ENCODE measurements at regions not wholly inside any gene's neighbourhood (a gene's known extent, or its start where the extent isn't known, plus 50 kb on each side); places are given as distances from the start of the nearest gene placed in this dataset.

- TF ChIP-seq KAT2A (conservative IDR thresholded peaks at IDR 0.05; ENCODE audit: control insufficient read depth, low read depth, low read length) (no peak), RBBP5 (conservative IDR thresholded peaks at IDR 0.05) (no peak), BACH1 (IDR thresholded peaks at IDR 0.05; ENCODE audit: borderline replicate concordance) (no peak), CTCF (IDR thresholded peaks at IDR 0.05 in 2 of 3, conservative IDR thresholded peaks at IDR 0.05 in 1 of 3; ENCODE audit: control insufficient read depth in 2 of 3, extremely low read depth in 1 of 3, insufficient read depth in 1 of 3, low read depth in 3 of 3, low read length in 3 of 3) (no peak), BRCA1 (IDR thresholded peaks at IDR 0.05; ENCODE audit: low read depth, low read length) (no peak), CHD4 (IDR thresholded peaks at IDR 0.05) (no peak), EGR1 (IDR thresholded peaks at IDR 0.05; ENCODE audit: borderline replicate concordance in 1 of 2, low read depth in 2 of 2, low read length in 2 of 2) (no peak), NFXL1 (IDR thresholded peaks at IDR 0.05; ENCODE audit: borderline replicate concordance) (no peak), ESRRA (IDR thresholded peaks at IDR 0.05; ENCODE audit: low read length) (no peak), MEF2A (IDR thresholded peaks at IDR 0.05; ENCODE audit: insufficient read depth, low read depth, low read length) (no peak), CBFB (IDR thresholded peaks at IDR 0.05; ENCODE audit: low read depth) (no peak), PBX3 (IDR thresholded peaks at IDR 0.05; ENCODE audit: insufficient replicate concordance, low read depth, low read length) (no peak), ASH2L (IDR thresholded peaks at IDR 0.05; ENCODE audit: borderline replicate concordance, low read depth) (no peak), GATAD2B (conservative IDR thresholded peaks at IDR 0.05; ENCODE audit: low read depth) (no peak), MEF2B (IDR thresholded peaks at IDR 0.05; ENCODE audit: partially characterized antibody, poor library complexity, severe bottlenecking) (no peak), RUNX3 (IDR thresholded peaks at IDR 0.05; ENCODE audit: low read length) (no peak), ZNF687 (IDR thresholded peaks at IDR 0.05) (no peak), CHD1 (IDR thresholded peaks at IDR 0.05; ENCODE audit: low read depth, low read length) (no peak), STAT1 (conservative IDR thresholded peaks at IDR 0.05) (no peak), NFYA (IDR thresholded peaks at IDR 0.05; ENCODE audit: borderline replicate concordance, low read depth, low read length) (no peak)
- Histone ChIP-seq H3K27me3 (replicated peaks in 1 of 2; ENCODE audit: control insufficient read depth in 2 of 2, insufficient read depth in 2 of 2, low read length in 1 of 2) (no peaks in the 10 kb centered on the region), H3K4me2 (ENCODE audit: control insufficient read depth, insufficient read depth) (no peak overlapping the region), H3K4me3 (no peak overlapping the region), H2AFZ (ENCODE audit: control insufficient read depth, low read depth, low read length) (no peak overlapping the region), H3K9me3 (replicated peaks; ENCODE audit: control insufficient read depth, insufficient read depth, low read length) (no peaks in the 10 kb centered on the region), H3K79me2 (ENCODE audit: control insufficient read depth, insufficient read depth, low read length) (no peaks in the 10 kb centered on the region), H3K9ac (ENCODE audit: control insufficient read depth, insufficient read depth, low read length) (no peak overlapping the region), H3K36me3 (ENCODE audit: control insufficient read depth in 2 of 2, insufficient read depth in 2 of 2, low read length in 1 of 2) (no peaks in the 10 kb centered on the region), H3K4me1 (ENCODE audit: control insufficient read depth, insufficient read depth, low read length) (no peaks in the 10 kb centered on the region), H3K27ac (ENCODE audit: control insufficient read depth, insufficient read depth) (no peak overlapping the region), H4K20me1 (ENCODE audit: control insufficient read depth, insufficient read depth) (no peaks in the 10 kb centered on the region)
- ChIA-PET CTCF (no interaction called here), SMC1A (ENCODE audit: uncharacterized antibody, unreplicated experiment) (no interaction called here), RAD21 (ENCODE audit: unreplicated experiment) (no interaction called here), POLR2A (interaction anchor here (1.1 kb wide), 1 partner anchor 618 kb away, joined by 4 read pairs; no protein-coding TSS in a partner anchor)
- DNase-seq (ENCODE audit: low read depth, low spot score) (no peak), ATAC-seq (no peak), FAIRE-seq (no peak)
- in situ Hi-C loops (cut with MboI) (no loop called here), intact Hi-C loops (cut with micrococcal nuclease; ENCODE audit: unreplicated experiment) (no loop called here)
- 50% methylated on average over 9 of the region's 9 CpGs for WGBS (ENCODE audit: insufficient coverage, insufficient replicate concordance, low lambda C conversion rate, missing lambda C conversion rate)
- BruUV-seq (replicated peaks) = no TSS peak
Measured at GRCh38 chr2:17441790-17442189, 76.5 kb downstream of the RAD51AP2 start.
